GM18499 (cell line): ENCODE measurements at regions not wholly inside any gene's neighbourhood (a gene's known extent, or its start where the extent isn't known, plus 50 kb on each side); places are given as distances from the start of the nearest gene placed in this dataset.

Experiments used
- ATAC-seq: cut with Tn5 transposase; IDR thresholded peaks from one replicate; pipeline ENCODE4 v1.9.1; 2021; ENCODE audit warnings: moderate number of reproducible peaks; ENCODE audit not compliant: insufficient read depth, unreplicated experiment

- ATAC-seq = no peak
These were observed 178.6 kb downstream of the SNAPC1 start for GRCh38 chr14:61940666-61941420.

- ATAC-seq = no peak
These were observed 179.4 kb downstream of the SNAPC1 start for GRCh38 chr14:61941421-61942150.

- no peak for ATAC-seq
These were observed 186.2 kb downstream of the SNAPC1 start for GRCh38 chr14:61948376-61948775.

- ATAC-seq = no peak
These were observed 188.1 kb downstream of the SNAPC1 start for GRCh38 chr14:61950340-61950739.

GRCh38 chr14:61953602-61954001 is 191.4 kb downstream of the SNAPC1 start:
- ATAC-seq = no peak

GRCh38 chr14:61954306-61954705 is 192.1 kb downstream of the SNAPC1 start:
- no peak for ATAC-seq

GRCh38 chr14:61956517-61956916 is 194.3 kb downstream of the SNAPC1 start:
- no peak for ATAC-seq

- no peak for ATAC-seq
These were observed 197.1 kb downstream of the SNAPC1 start for GRCh38 chr14:61959348-61959747.

GRCh38 chr14:61961369-61961768 is 199.1 kb downstream of the SNAPC1 start:
- ATAC-seq = no peak

- no peak for ATAC-seq
These were observed 201.7 kb downstream of the SNAPC1 start for GRCh38 chr14:61963926-61964325.

GRCh38 chr14:61965030-61965745 is 203.0 kb downstream of the SNAPC1 start:
- no peak for ATAC-seq

- no peak for ATAC-seq
These were observed 206.0 kb downstream of the SNAPC1 start for GRCh38 chr14:61968207-61968606.

- no peak for ATAC-seq
These were observed 210.5 kb downstream of the SNAPC1 start for GRCh38 chr14:61972711-61973110.

- no peak for ATAC-seq
These were observed 211.8 kb downstream of the SNAPC1 start for GRCh38 chr14:61973981-61974380.

- ATAC-seq = no peak
These were observed 215.0 kb downstream of the SNAPC1 start for GRCh38 chr14:61977217-61977616.

- no peak for ATAC-seq
These were observed 226.0 kb downstream of the SNAPC1 start for GRCh38 chr14:61988240-61988639.

- no peak for ATAC-seq
These were observed 229.9 kb downstream of the SNAPC1 start for GRCh38 chr14:61992139-61992538.

GRCh38 chr14:61992926-61993325 is 230.7 kb downstream of the SNAPC1 start:
- ATAC-seq = no peak

- ATAC-seq = no peak
These were observed 232.4 kb downstream of the SNAPC1 start for GRCh38 chr14:61994589-61994988.

GRCh38 chr14:61996753-61997152 is 234.5 kb downstream of the SNAPC1 start:
- no peak for ATAC-seq

GRCh38 chr14:61997161-61997560 is 234.9 kb downstream of the SNAPC1 start:
- ATAC-seq = no peak
